Epidermal melanocyte (primary cell): ENCODE measurements at regions not wholly inside any gene's neighbourhood (a gene's known extent, or its start where the extent isn't known, plus 50 kb on each side); places are given as distances from the start of the nearest gene placed in this dataset.
A peak's percentile ranks its signal among the peaks of the same experiment; 100 is the strongest.

ENCODE experiments used
- DNase-seq: peaks from one replicate; pipeline ENCODE4 v3.0.0; 2011; ENCODE audit warnings: low spot score; ENCODE audit not compliant: insufficient read length

GRCh38 chr16:49026566-49027181 lies 255.0 kb downstream of the CBLN1 start:
- no peak for DNase-seq

- no peak for DNase-seq
These were observed 256.7 kb downstream of the CBLN1 start for GRCh38 chr16:49024896-49025295.

GRCh38 chr16:49024016-49024415 lies 257.6 kb downstream of the CBLN1 start:
- no peak for DNase-seq

- no peak for DNase-seq
These were observed 258.6 kb downstream of the CBLN1 start for GRCh38 chr16:49023050-49023449.

- DNase-seq, result no peak
These were observed 259.2 kb downstream of the CBLN1 start for GRCh38 chr16:49022351-49022963.

- DNase-seq, result peak; percentile 35
These were observed 260.5 kb downstream of the CBLN1 start for GRCh38 chr16:49021136-49021535.

GRCh38 chr16:49020436-49020835 lies 261.2 kb downstream of the CBLN1 start:
- DNase-seq, result no peak

- DNase-seq, result no peak
These were observed 261.8 kb downstream of the CBLN1 start for GRCh38 chr16:49019831-49020230.

GRCh38 chr16:49019081-49019633 lies 262.5 kb downstream of the CBLN1 start:
- DNase-seq, result no peak

GRCh38 chr16:49018259-49018931 lies 263.2 kb downstream of the CBLN1 start:
- DNase-seq, result no peak

- no peak for DNase-seq
These were observed 264.1 kb downstream of the CBLN1 start for GRCh38 chr16:49017501-49017900.

- DNase-seq, result no peak
These were observed 265.2 kb downstream of the CBLN1 start for GRCh38 chr16:49016461-49016860.

GRCh38 chr16:49015225-49015592 lies 266.4 kb downstream of the CBLN1 start:
- no peak for DNase-seq

- no peak for DNase-seq
These were observed 267.1 kb downstream of the CBLN1 start for GRCh38 chr16:49014277-49015224.

GRCh38 chr16:49013727-49014080 lies 267.9 kb downstream of the CBLN1 start:
- no peak for DNase-seq

- no peak for DNase-seq
These were observed 268.5 kb downstream of the CBLN1 start for GRCh38 chr16:49012961-49013726.

GRCh38 chr16:49011901-49012300 lies 269.7 kb downstream of the CBLN1 start:
- no peak for DNase-seq

- no peak for DNase-seq
These were observed 270.8 kb downstream of the CBLN1 start for GRCh38 chr16:49010879-49011278.

GRCh38 chr16:49010396-49010795 lies 271.2 kb downstream of the CBLN1 start:
- DNase-seq, result no peak

GRCh38 chr16:49009204-49009603 lies 272.4 kb downstream of the CBLN1 start:
- no peak for DNase-seq

GRCh38 chr16:49003992-49004391 lies 277.6 kb downstream of the CBLN1 start:
- DNase-seq, result no peak
